Transverse colon (tissue), 4 donors: ENCODE measurements at regions not wholly inside any gene's neighbourhood (a gene's known extent, or its start where the extent isn't known, plus 50 kb on each side); places are given as distances from the start of the nearest gene placed in this dataset.

Source experiments
- DNase-seq: peaks from one replicate; pipeline ENCODE4 v3.0.0-alpha.2; 2019
- H3K27ac ChIP-seq, 4 donors: fragments of 200-600 bp; sonication (generic); 2 replicates each; pipeline ENCODE4 v1.5.1; 2016 to 2018; ENCODE audit warnings: inconsistent platforms in 4 of 4
- H3K27me3 ChIP-seq: fragments of 200-600 bp; sonication (generic); 2 replicates; pipeline ENCODE4 v1.5.1; 2017; ENCODE audit warnings: inconsistent platforms
- H3K36me3 ChIP-seq, 4 donors: fragments of 200-600 bp; sonication (generic); 2 replicates each; pipeline ENCODE4 v1.5.1; 2017 to 2019; ENCODE audit warnings: inconsistent platforms in 4 of 4
- H3K4me1 ChIP-seq, 4 donors: fragments of 200-600 bp; sonication (generic); 2 replicates each; pipeline ENCODE4 v1.5.1; 2017 to 2020; ENCODE audit warnings: inconsistent platforms in 4 of 4
- H3K4me3 ChIP-seq, 4 donors: fragments of 200-600 bp; sonication (generic); 1 replicate in 1 of 4; 2 replicates in 3 of 4; pipeline versions ENCODE4 v1.5.1 to v1.6.1; 2017 to 2019; ENCODE audit warnings: inconsistent platforms in 4 of 4
- H3K9me3 ChIP-seq, 2 donors: fragments of 200-600 bp; sonication (generic); 2 replicates each; pipeline ENCODE4 v1.5.1; 2017 to 2019; ENCODE audit warnings: inconsistent platforms in 2 of 2
- EP300 ChIP-seq: sonication (generic); formaldehyde crosslinking; IDR thresholded peaks from one replicate; pipeline ENCODE4 v1.6.1; 2017; ENCODE audit warnings: antibody characterized with exemption, low read depth
- POLR2A ChIP-seq: fragments of 450-650 bp; IDR thresholded peaks from one replicate; pipeline ENCODE4 v1.6.1; 2016; ENCODE audit warnings: antibody characterized with exemption, mild to moderate bottlenecking, moderate library complexity
- POLR2AphosphoS5 ChIP-seq, 3 donors: sonication (generic); formaldehyde crosslinking; IDR thresholded peaks; one replicate each; pipeline ENCODE4 v1.6.1; 2016; ENCODE audit warnings: antibody characterized with exemption in 3 of 3
- WGBS, 2 donors: methylation state at CpG; one replicate each; pipeline ENCODE4 v1.1.5; 2018; ENCODE audit warnings: low coverage in 1 of 2; 5-methylcytosine and 5-hydroxymethylcytosine counted together
- in situ Hi-C, 4 donors: fragments of 200-750 bp; cut with MboI; loops; one replicate each; pipeline versions ENCODE4 v1.15.0 to v1.15.1; 2017; ENCODE audit warnings: low sequenced_read_pairs in 3 of 4, low pct_ligation_motif_present in 1 of 4, low pct_unique_long_range_greater_than_20kb in 1 of 4
- intact Hi-C: fragments of 100-400 bp; cut with DNase I; formaldehyde crosslinking; loops from one replicate; pipeline ENCODE4 v1.15.1; 2023; ENCODE audit warnings: low total_unique reads
- TF ChIP-seq, protein P1 (sequence below), 5 experiments: fragments of 200-600 bp in 3 of 5; fragments of 450-650 bp in 2 of 5; sonication (generic) in 3 of 5; IDR thresholded peaks; 1 replicate in 2 of 5; 2 replicates in 3 of 5; pipeline ENCODE4 v1.5.1; 2016 to 2017; ENCODE audit warnings: antibody characterized with exemption in 5 of 5, inconsistent platforms in 3 of 5, mild to moderate bottlenecking in 2 of 5, moderate library complexity in 1 of 5

DNA sequence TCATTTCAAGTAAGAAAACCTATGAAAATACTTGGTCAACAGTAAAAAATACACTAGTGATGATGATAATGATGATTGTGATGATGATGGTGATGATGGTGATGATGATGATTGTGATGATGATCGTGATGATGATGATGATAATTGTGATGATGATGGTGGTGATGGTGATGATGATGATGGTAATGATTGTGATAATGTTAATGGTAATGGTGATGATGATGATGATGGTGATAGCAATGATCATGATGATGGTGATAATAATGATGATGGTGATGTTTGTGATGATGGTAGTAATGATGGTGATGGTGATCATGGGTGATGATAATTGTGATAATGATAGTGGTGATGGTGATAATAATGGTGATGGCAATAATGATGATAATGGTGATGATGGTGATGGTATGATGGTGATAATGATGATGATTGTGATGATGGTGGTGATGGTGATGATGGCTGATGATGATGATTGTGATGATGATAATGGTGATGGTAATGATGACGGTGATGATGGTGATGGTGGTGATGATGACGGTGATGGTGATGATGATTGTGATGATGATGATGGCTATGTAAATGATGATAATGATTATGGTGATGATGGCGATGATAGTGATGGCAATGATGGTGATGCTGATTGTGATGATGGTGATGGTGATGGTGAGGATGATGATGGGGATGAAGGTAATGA lies 62.1 kb downstream of the VCX3A start:
- Histone ChIP-seq H3K27me3 (no peaks in the 10 kb centered on the region), H3K27ac (no peak overlapping the region), H3K9me3 (no peaks in the 10 kb centered on the region), H3K36me3 (no peaks in the 10 kb centered on the region), H3K4me3 (no peak overlapping the region), H3K4me1 (no peaks in the 10 kb centered on the region)
- WGBS, 2 donors = 90 to 92% methylated on average over 4 of the region's 4 CpGs
- in situ Hi-C loops = no loop called here
- DNase-seq = no peak
- no peak for TF ChIP-seq POLR2AphosphoS5 (IDR thresholded peaks at IDR 0.05)
- TF ChIP-seq POLR2A = no peak
- TF ChIP-seq EP300 = no peak
- intact Hi-C loops = no loop called here

DNA sequence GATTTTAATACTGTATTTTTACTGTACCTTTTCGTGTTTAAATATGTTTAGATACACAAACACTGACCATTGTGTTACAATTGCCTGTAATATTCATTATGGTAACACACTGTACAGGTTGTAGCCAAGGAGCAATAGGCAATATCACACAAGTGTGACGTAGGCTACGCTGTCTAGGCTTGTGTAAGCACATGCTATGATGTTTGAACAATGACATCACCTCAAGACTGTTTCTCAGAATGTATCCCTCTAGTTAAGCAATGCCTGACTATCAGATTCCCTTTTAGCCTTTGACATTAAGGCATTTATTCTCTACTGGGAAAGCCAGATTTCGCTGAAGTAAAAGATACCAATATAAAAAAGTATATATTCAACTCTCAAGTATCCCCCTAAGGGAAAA lies 66.2 kb downstream of the VCX3A start:
- H3K27ac ChIP-seq = no peak overlapping the region
- H3K36me3 ChIP-seq = no peaks in the 10 kb centered on the region
- intact Hi-C loops = no loop called here
- TF ChIP-seq POLR2A (no peak), POLR2AphosphoS5 (IDR thresholded peaks at IDR 0.05) (no peak), EP300 (no peak)
- TF ChIP-seq, protein P1, sequence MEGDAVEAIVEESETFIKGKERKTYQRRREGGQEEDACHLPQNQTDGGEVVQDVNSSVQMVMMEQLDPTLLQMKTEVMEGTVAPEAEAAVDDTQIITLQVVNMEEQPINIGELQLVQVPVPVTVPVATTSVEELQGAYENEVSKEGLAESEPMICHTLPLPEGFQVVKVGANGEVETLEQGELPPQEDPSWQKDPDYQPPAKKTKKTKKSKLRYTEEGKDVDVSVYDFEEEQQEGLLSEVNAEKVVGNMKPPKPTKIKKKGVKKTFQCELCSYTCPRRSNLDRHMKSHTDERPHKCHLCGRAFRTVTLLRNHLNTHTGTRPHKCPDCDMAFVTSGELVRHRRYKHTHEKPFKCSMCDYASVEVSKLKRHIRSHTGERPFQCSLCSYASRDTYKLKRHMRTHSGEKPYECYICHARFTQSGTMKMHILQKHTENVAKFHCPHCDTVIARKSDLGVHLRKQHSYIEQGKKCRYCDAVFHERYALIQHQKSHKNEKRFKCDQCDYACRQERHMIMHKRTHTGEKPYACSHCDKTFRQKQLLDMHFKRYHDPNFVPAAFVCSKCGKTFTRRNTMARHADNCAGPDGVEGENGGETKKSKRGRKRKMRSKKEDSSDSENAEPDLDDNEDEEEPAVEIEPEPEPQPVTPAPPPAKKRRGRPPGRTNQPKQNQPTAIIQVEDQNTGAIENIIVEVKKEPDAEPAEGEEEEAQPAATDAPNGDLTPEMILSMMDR (IDR thresholded peaks at IDR 0.05) = no peak
- H3K9me3 ChIP-seq = no peaks in the 10 kb centered on the region
- in situ Hi-C loops = no loop called here
- DNase-seq = no peak
- no peak overlapping the region for H3K4me3 ChIP-seq
- no peaks in the 10 kb centered on the region for H3K27me3 ChIP-seq
- 52 to 70% methylated on average over 4 of the region's 4 CpGs for WGBS, 2 donors
- H3K4me1 ChIP-seq = no peaks in the 10 kb centered on the region

DNA sequence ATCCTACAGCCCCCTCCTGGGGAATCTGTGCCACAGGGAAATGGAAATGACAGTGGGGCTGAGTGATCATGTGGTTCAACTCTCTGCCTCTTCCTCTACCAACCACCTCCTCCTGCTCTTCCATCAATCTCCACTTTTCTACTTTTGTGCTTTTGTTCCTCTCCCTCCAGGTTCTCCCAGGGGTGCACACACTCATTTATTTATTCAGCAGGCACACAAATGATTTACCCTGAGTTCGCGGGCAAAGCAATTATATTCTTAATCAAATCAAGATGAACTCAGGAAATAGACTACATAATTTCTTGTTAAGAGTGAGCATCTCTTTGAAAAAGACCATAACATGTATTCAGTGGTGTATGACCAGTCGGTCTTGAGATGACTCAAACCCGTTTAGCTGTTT lies 69.2 kb downstream of the VCX3A start:
- no peak for DNase-seq
- H3K27me3 ChIP-seq = no peaks in the 10 kb centered on the region
- H3K4me1 ChIP-seq = no peaks in the 10 kb centered on the region
- intact Hi-C loops (no loop called here), in situ Hi-C loops (no loop called here)
- TF ChIP-seq POLR2AphosphoS5 (IDR thresholded peaks at IDR 0.05) (no peak), POLR2A (no peak), EP300 (no peak)
- TF ChIP-seq, protein P1 (IDR thresholded peaks at IDR 0.05) = no peak
- H3K36me3 ChIP-seq = no peaks in the 10 kb centered on the region
- H3K9me3 ChIP-seq = no peaks in the 10 kb centered on the region
- 53 to 69% methylated on average over 2 to 4 of the region's 4 CpGs for WGBS, 2 donors
- no peak overlapping the region for H3K4me3 ChIP-seq
- no peak overlapping the region for H3K27ac ChIP-seq

DNA sequence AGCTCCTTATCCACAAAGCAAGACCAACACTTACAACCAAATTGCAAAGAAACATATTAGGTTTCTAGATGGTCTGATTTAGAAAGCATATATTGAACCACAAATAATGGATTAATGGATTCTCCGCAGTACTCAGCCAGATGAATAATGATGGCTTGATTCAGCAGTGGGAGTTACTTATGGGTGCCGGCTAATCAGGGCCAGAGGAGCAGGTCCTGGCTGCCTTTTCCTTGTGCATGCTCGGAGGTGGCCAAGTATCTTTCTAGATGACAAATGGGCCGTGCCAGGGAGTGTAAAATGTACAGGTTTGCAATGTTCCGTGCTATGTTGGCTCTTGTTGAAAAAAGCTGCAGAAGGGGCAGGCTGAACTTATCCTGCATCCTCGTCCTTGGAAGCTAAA lies 70.2 kb downstream of the VCX3A start:
- no peaks in the 10 kb centered on the region for H3K27me3 ChIP-seq
- no peak for DNase-seq
- no peaks in the 10 kb centered on the region for H3K4me1 ChIP-seq
- TF ChIP-seq POLR2A = no peak
- TF ChIP-seq EP300 = no peak
- TF ChIP-seq POLR2AphosphoS5 (IDR thresholded peaks at IDR 0.05) = no peak
- TF ChIP-seq, protein P1 (IDR thresholded peaks at IDR 0.05) = no peak
- in situ Hi-C loops = no loop called here
- H3K4me3 ChIP-seq = no peak overlapping the region
- H3K36me3 ChIP-seq = no peaks in the 10 kb centered on the region
- no peaks in the 10 kb centered on the region for H3K9me3 ChIP-seq
- no peak overlapping the region for H3K27ac ChIP-seq
- intact Hi-C loops = no loop called here
- 74% methylated on average over 6 of the region's 6 CpGs; no CpG with 5 or more reads in 1 of the 2 donors for WGBS, 2 donors
